Subcutaneous abdominal adipose tissue (tissue), 5 donors: ENCODE measurements at regions not wholly inside any gene's neighbourhood (a gene's known extent, or its start where the extent isn't known, plus 50 kb on each side); places are given as distances from the start of the nearest gene placed in this dataset.

Experiments used
- H3K27ac ChIP-seq: one replicate; pipeline ENCODE4 v1.7.0; 2013; ENCODE audit warnings: low read depth, mild to moderate bottlenecking, inconsistent platforms, low read length, moderate library complexity
- H3K27me3 ChIP-seq, 5 donors: one replicate each; pipeline ENCODE4 v1.7.0; 2013; ENCODE audit warnings: low read length in 5 of 5, inconsistent platforms in 1 of 5; ENCODE audit not compliant: control insufficient read depth in 5 of 5, insufficient read depth in 4 of 5
- H3K36me3 ChIP-seq, 5 donors: one replicate each; pipeline ENCODE4 v1.7.0; 2013; ENCODE audit warnings: low read length in 5 of 5; ENCODE audit not compliant: control insufficient read depth in 5 of 5, insufficient read depth in 5 of 5
- H3K4me1 ChIP-seq, 5 donors: one replicate each; pipeline ENCODE4 v1.7.0; 2013; ENCODE audit warnings: low read length in 5 of 5, mild to moderate bottlenecking in 3 of 5, moderate library complexity in 1 of 5; ENCODE audit not compliant: control insufficient read depth in 5 of 5, insufficient read depth in 5 of 5
- H3K4me3 ChIP-seq, 5 donors: one replicate each; pipeline ENCODE4 v1.7.0; 2013; ENCODE audit warnings: low read length in 5 of 5, low read depth in 1 of 5
- H3K9ac ChIP-seq, 5 donors: one replicate each; pipeline ENCODE4 v1.7.0; 2013; ENCODE audit warnings: low read length in 5 of 5, mild to moderate bottlenecking in 4 of 5, moderate library complexity in 3 of 5
- H3K9me3 ChIP-seq, 5 donors: one replicate each; pipeline ENCODE4 v1.7.0; 2013; ENCODE audit warnings: low read length in 5 of 5; ENCODE audit not compliant: control insufficient read depth in 5 of 5
- donor health status: healthy.
- donor health status: healthy.
- donor health status: healthy.
- donor health status: healthy.
- donor health status: healthy.

DNA sequence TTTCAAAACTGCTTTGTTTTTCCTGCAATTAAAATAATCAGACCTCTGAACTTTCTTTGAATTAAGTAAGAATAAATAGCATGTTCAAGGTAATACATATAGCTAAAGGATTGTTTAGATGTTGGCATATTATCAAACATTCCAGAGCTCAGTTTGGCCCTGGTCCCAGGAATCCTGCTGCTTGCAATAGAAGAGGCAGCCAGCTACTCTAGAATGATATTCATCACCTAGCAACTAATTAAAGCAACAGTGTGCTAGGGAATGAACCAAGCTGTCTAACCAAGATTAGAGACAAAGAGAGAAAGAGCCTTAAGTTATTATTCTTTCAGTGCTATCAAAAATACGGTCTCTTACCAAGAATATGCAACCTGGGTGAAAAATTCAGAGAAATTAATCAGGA lies 460.9 kb downstream of the GABRG1 start:
- Histone ChIP-seq H3K27ac (no peak overlapping the region), H3K4me1 (peaks cover 0 to 3% (median 0%) of the 10 kb centered on the region in 5 donors), H3K27me3 (no peaks in the 10 kb centered on the region), H3K4me3 (no peak overlapping the region), H3K9ac (no peak overlapping the region), H3K36me3 (no peaks in the 10 kb centered on the region), H3K9me3 (no peaks in the 10 kb centered on the region)

DNA sequence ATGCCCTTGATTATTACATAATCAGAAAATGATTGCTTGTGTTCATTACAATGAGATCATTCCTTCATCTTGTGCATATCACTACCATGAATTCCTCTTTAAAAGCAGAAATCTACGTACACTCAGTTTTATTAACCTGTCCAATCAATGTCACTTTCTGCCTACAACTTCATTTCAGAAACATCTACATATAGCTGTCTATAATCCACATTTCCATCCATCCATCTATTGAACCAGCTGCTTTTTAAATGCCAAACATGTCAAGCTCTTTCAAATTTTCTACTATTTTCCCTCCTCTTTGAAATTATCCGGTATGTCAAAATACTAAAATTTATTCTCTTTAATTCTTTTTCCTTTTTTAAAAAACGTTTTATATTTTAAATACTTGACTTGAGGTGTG lies 462.0 kb downstream of the GABRG1 start:
- Histone ChIP-seq H3K36me3 (no peaks in the 10 kb centered on the region), H3K27me3 (no peaks in the 10 kb centered on the region), H3K9ac (no peak overlapping the region), H3K27ac (no peak overlapping the region), H3K4me3 (no peak overlapping the region), H3K4me1 (peaks cover 0 to 3% (median 0%) of the 10 kb centered on the region in 5 donors), H3K9me3 (no peaks in the 10 kb centered on the region)

DNA sequence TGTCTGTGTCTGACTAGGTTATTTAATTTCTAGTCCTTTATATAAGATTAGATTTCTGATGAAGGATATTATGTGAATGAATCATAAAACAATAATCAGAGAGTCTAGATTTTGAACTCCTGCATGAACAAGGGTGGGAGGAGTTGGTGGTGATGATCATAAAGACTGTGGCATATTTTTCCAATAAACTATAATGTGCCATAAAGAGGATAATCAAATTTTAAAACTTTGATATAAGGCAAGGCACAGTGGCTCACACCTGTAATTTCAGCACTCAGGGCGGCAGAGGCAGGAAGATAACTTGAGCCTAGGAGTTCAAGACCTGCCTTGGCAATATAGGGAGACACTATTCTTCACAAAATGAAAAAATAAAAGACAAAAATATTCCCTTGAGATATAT lies 473.3 kb downstream of the GABRG1 start:
- Histone ChIP-seq H3K4me1 (no peaks in the 10 kb centered on the region), H3K27me3 (no peaks in the 10 kb centered on the region), H3K4me3 (no peak overlapping the region), H3K9ac (no peak overlapping the region), H3K36me3 (no peaks in the 10 kb centered on the region), H3K9me3 (no peaks in the 10 kb centered on the region), H3K27ac (no peak overlapping the region)

DNA sequence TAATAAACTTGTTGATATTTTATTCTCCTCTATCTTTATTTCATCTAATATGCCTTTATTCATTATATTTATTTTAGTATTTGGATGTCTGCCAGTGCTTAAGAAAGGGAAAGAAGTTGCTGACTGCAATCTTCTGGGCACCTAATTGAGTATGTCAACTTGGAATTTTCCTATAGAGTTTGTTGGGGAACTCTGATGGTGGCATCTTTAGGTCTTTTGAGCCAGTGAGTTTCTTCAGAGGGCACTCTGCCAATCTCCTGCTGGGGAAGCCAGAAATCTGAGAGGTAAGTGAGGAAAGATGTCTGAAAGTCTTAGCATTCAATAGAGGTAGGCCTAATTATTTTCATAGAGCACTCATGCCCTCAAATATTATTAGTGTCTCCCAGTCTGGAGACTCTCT lies 475.0 kb downstream of the GABRG1 start:
- no peak overlapping the region for H3K4me3 ChIP-seq
- no peaks in the 10 kb centered on the region for H3K27me3 ChIP-seq
- H3K36me3 ChIP-seq: no peaks in the 10 kb centered on the region
- no peaks in the 10 kb centered on the region for H3K4me1 ChIP-seq
- no peak overlapping the region for H3K9ac ChIP-seq
- no peak overlapping the region for H3K27ac ChIP-seq
- H3K9me3 ChIP-seq: no peaks in the 10 kb centered on the region

DNA sequence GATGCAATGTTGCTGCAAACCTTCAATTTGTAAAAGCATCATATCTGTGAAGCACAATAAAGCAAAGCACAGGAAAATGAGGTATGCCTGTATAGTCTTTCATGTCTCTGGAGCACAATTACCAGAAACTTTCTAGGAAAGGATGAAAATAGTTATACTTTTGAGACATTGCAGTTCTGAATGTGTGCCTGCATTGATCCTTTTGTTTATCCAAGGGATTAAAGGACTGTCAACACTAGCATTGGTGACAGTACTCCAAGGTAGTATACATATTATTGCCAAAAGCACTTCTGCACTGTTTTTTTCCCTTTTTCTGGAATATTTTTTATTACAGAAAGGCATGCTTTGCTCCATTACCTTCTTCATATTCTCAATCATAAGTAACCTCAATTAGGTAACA lies 476.0 kb downstream of the GABRG1 start:
- H3K4me3 ChIP-seq: no peak overlapping the region
- no peaks in the 10 kb centered on the region for H3K36me3 ChIP-seq
- no peaks in the 10 kb centered on the region for H3K27me3 ChIP-seq
- H3K9ac ChIP-seq: no peak overlapping the region
- no peaks in the 10 kb centered on the region for H3K4me1 ChIP-seq
- no peaks in the 10 kb centered on the region for H3K9me3 ChIP-seq
- no peak overlapping the region for H3K27ac ChIP-seq

DNA sequence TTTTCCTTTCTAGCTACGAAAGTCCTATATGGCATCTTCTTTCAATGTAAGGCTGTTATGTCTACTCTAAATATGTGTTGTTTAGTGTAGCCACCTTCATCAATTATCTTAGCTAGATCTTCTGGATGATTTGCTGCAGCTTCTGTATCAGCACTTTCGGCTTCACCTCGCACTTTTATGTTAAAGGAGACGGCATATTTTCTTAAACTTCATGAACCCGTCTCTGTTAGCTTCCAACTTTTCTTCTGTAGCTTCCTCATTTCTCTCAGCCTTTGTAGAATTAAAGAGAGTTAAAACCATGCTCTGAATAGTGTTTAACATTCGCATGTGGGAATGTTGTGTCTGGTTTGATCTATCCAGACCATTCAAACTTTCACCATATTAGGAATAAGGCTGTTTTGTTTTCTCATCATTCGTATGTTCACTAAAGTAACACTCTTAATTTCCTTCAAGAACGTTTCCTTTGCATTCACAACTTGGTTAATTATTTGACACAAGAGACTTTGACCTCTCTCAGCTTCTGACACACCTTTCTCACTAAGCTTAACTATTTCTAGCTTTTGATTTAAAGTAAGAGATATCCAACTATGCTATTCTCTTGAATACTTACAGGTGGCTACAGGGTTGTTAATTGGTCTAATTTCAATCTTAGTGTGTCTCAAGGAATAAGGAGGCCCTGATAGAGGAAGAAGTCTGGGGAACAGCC lies 476.8 kb downstream of the GABRG1 start:
- no peaks in the 10 kb centered on the region for H3K4me1 ChIP-seq
- H3K4me3 ChIP-seq: no peak overlapping the region
- no peak overlapping the region for H3K9ac ChIP-seq
- no peaks in the 10 kb centered on the region for H3K36me3 ChIP-seq
- no peaks in the 10 kb centered on the region for H3K27me3 ChIP-seq
- H3K9me3 ChIP-seq: no peaks in the 10 kb centered on the region
- H3K27ac ChIP-seq: no peak overlapping the region

DNA sequence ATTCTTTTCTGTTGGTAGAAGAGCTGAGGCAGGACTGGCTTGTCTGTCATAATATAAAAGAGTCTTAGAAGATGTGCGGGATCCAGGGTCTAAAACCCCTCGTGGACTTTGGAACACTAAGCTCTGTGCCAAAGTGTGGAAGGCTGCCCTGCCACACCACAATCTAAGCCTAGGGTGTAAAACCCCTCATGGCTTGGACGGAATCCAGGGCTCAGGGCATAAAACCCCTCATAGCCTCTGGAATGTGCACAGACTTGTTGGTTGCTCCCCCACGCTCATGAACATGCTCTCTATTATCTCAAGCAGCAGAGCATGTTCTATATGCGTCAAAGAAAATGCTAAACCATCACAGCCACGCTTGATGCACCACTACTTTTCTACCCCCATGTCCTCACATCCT lies 483.6 kb downstream of the GABRG1 start:
- Histone ChIP-seq H3K9ac (no peak overlapping the region), H3K36me3 (no peaks in the 10 kb centered on the region), H3K4me1 (no peaks in the 10 kb centered on the region), H3K4me3 (no peak overlapping the region), H3K27me3 (no peaks in the 10 kb centered on the region), H3K9me3 (peaks cover 0 to 4% (median 3%) of the 10 kb centered on the region in 5 donors), H3K27ac (no peak overlapping the region)

DNA sequence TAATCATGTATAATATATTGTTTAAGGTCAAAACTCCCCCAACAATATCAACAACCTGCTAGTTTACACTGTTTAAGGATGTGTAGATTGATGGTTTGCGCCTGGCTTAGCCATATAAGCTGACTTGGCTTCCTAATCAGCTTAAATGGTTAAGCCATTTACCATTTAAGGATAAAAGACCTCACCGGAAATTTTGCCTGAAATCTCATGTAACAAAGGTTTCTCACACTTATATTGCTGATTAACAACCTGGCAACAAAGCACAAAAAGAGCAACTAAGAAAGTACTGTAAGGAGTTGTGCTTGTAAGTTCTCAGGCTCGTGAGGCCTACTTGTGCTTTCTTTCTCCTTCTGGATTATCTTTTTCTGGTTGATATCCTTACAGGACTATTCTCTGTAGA lies 485.2 kb downstream of the GABRG1 start:
- Histone ChIP-seq H3K27ac (no peak overlapping the region), H3K36me3 (no peaks in the 10 kb centered on the region), H3K4me1 (no peaks in the 10 kb centered on the region), H3K4me3 (no peak overlapping the region), H3K9me3 (peaks cover 0 to 4% (median 3%) of the 10 kb centered on the region in 5 donors), H3K9ac (no peak overlapping the region), H3K27me3 (no peaks in the 10 kb centered on the region)

DNA sequence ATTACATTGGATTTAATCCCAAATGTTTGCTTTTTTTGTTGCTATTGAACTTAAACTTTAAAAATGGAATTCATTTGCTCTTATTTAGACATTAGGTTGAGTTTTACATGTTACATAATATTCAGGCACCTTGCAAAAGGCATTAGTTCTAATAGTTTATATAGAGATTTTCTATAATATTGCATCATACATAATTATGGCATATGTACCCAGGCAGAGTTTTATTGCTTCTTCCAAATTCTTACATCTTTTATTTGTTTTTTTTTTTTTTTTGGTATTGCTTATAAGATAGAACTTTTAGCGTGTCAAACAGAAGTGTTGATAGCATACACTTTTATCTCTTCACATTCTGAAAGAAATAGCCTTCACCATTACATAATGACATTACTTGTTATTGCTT lies 487.7 kb downstream of the GABRG1 start:
- peaks cover 0 to 4% (median 3%) of the 10 kb centered on the region in 5 donors for H3K9me3 ChIP-seq
- no peaks in the 10 kb centered on the region for H3K27me3 ChIP-seq
- no peak overlapping the region for H3K27ac ChIP-seq
- no peak overlapping the region for H3K9ac ChIP-seq
- H3K36me3 ChIP-seq: no peaks in the 10 kb centered on the region
- H3K4me3 ChIP-seq: no peak overlapping the region
- H3K4me1 ChIP-seq: no peaks in the 10 kb centered on the region

DNA sequence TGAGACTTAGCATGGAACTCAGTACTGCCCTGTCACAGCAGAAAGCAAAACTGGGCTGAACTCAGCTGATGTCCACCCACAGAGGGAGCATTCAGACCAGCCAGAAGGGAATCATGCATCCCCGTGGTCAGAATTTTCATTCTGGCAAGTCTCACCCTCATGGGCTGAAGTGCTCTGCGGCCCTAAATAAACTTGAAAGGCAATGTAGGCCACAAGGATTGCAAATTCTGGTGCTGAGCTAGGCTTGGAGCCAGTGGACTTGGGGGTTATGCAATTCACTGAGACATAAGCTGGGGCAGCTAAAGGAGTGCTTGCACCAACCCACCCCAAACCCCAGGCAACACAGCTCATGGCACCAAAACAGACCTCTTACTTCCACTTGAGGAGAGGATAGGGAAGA lies 494.1 kb downstream of the GABRG1 start:
- no peaks in the 10 kb centered on the region for H3K4me1 ChIP-seq
- H3K27ac ChIP-seq: no peak overlapping the region
- no peaks in the 10 kb centered on the region for H3K9me3 ChIP-seq
- no peaks in the 10 kb centered on the region for H3K27me3 ChIP-seq
- no peaks in the 10 kb centered on the region for H3K36me3 ChIP-seq
- no peak overlapping the region for H3K9ac ChIP-seq
- no peak overlapping the region for H3K4me3 ChIP-seq

DNA sequence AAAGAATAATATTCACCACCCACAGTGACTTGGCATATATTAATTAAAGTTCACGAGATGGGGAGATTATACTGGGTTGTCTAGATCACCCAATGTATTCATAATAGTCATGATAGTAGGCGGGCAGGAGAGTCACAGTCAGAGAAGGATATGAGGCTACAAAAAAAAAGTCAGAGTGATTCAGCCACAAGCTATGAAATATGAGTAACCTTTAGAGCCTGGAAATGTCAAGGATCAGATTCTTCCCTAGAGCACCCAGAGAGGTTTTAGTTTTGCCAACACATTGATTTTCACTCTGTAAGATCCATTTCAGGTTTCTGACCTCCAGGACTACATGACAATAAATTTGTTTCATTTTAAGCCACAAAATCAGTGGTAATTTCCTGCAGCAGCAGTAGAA lies 501.9 kb downstream of the GABRG1 start:
- Histone ChIP-seq H3K36me3 (no peaks in the 10 kb centered on the region), H3K27me3 (no peaks in the 10 kb centered on the region), H3K4me1 (no peaks in the 10 kb centered on the region), H3K4me3 (no peak overlapping the region), H3K27ac (no peak overlapping the region), H3K9ac (no peak overlapping the region), H3K9me3 (no peaks in the 10 kb centered on the region)
